Left lobe of liver (tissue), 2 donors: ENCODE measurements at regions not wholly inside any gene's neighbourhood (a gene's known extent, or its start where the extent isn't known, plus 50 kb on each side); places are given as distances from the start of the nearest gene placed in this dataset.

Source experiments
- ATAC-seq: fragments of 200-7000 bp; cut with Tn5 transposase; one replicate; pipeline ENCODE4 v1.9.1; 2020; ENCODE audit warnings: mild to moderate bottlenecking, moderate library complexity
- DNase-seq: peaks from one replicate; pipeline ENCODE4 v3.0.0-alpha.2; 2020; ENCODE audit warnings: low spot score
- donor health status: DM: no; HTN: no; CAD: no; lungs with moderate emphysema.
- donor health status: DM: no; HTN: yes; CAD: no.

DNA sequence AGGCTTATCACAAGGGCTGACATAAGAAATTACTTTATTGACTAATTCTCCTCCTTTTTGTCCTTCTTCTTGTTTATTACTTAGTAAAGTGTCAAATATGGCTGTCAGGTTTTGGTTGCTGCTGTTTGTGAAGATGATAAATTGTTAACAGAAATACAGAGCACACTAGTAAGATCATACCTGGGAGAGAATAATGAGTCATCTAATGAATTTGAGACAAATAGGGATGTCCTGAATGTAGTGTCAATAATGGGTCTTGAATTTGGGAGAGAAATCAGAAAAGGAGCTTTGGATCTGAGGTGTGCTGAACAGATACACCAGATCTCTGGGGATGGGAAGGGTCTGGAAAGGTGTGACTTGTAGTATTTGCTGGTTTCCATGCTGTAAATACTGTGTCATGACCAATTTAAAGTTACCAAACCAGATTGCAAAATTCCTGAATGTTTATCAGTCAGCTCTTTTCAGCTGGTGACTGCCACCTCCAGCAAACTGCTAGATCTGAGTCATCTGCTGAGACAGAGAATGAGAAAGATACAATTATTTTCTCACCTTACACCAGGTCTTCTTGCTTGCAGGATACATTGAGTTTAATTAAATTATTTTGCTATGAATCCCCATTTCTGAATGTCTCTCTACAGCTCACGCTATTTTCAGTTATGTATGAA, 76.7 kb upstream of the SATB1 start:
- DNase-seq (no peak), ATAC-seq (no peak)

DNA sequence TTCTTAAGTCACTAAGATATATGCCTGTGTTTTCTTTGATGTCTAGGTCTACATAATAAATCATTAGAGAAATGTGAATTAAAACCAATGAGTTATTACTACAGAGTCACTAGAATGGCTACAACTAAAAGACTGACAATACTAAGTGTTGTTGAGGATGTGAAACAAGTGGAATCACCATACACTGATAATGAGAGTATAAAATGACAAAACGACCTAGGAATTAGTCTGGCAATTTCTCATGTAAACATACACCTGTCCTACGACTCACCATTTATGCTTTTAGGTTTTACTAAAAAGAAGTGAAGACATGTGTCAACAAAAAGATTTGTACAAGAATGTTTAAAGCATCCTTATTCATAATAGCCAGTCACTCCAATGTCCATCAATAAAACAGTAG, 75.2 kb upstream of the SATB1 start:
- DNase-seq (no peak), ATAC-seq (no peak)

DNA sequence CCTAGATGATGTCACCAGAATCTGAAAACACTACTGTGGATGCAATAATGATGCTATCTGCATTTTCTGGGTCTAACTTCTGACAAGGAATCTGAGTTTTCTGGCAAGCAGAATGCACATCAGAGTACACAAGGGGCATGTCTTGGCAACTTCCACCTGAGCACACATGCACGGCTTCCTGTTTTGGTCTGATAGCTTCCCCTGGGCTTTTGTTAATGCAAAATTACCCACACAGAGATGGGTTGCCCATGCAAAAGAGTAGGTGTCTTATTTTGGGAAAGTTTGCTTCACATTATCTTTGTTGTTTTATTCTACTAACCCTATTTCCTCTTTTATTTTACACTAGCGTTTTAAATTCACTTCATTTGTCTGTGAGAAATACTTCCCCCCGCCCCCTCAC, 74.2 kb upstream of the SATB1 start:
- ATAC-seq = no peak
- no peak for DNase-seq

DNA sequence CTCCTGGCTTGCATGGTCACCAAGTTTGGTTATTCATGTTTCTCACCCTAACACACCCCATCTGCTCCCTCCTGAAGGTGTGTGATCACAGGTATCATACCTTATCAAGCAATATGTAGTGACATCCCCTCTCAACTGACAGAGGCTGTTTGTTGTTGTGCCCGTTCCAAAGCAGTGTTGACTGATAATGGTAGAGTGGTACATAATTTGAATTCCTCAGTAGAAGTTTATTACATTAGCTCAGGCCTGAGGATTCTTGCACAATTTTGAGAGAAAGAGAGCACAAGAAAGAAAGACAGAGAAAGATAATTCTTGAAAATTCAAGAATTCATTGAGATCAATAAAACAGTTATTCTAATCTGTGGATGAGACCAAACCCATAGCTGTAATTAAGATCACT, 69.1 kb upstream of the SATB1 start:
- no peak for ATAC-seq
- no peak for DNase-seq

DNA sequence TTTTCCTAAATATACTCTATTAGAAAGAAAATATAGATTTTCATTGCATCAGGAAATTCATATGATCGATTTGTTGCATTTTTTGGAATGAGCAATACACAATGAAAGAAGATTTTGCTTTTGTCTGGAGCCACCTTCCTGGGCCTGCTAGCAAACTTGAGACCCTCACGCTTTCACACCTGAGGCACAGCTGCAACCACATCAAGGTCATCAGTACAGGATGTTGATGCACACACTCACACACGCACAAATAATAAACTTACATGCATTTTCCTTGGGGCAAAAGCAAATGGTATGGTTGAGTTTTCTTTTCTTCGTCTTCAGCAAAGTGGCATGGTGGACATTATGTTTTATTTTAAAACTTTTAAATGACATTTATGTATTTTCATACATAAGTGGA, 64.8 kb upstream of the SATB1 start:
- ATAC-seq = no peak

DNA sequence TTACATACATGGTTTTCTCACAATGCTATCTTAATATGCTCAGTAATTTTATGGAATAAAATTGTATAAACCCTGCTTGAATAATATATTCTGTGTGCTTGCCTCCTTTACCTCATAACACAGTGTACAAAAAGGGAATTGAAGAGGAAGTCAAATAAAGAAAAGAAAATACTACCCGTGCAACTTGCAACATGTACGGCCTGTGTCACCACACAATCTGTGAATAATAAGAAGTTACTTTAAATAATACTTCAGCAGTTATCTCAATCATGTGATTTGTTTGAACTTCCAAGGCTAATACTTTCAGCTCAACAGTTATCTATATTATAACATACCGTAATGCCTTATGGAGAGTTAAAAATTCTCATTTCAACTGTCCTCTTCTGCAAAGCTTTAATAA, 58.1 kb upstream of the SATB1 start:
- no peak for DNase-seq
- ATAC-seq = no peak

More for the DNA sequence above, 64.8 kb upstream of the SATB1 start:
- DNase-seq = no peak

DNA sequence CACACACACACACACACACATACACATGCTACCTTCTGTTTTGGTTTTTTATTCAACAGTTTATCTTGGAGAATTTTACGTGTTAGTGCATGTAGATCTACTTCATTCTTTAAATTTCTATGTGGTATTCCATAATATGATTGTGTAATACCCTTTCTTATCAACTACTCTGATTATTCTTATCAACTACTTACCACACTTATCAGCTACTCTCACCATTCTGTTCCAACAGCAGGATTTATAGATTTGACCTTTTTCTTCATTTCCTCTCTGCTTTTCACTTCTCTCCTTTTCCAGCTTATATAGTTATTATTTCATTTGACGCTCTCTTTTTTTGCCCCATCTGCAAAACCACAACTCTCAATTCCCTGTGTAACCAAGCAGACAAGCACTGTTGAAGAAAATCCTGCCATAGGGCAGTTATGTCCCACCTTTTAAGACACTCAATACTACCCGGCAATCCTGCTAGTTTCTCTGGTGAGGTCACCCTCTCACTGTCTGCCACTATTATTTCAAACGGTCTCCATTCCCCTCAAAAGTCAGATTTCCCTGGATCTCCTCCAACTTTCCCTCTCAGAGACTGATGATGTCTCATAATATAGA, 56.9 kb upstream of the SATB1 start:
- no peak for DNase-seq
- no peak for ATAC-seq

DNA sequence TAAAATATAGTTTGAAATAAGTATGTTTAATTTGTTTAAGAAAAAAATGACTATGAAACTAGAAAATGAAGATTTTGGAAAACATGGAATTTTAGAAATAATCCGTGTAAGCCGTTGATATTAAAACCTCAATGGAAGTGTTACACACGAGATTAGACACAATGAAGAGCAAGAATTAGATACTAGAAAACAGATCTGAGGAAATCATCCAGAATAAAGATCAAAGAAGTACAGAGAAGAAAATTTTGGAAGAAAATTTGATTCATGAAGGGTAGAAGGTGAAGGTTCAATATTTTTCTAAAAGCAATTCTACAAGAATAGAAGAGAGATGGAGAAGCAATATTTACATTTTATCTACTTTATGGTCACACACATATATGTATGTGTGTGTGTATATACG, 52.5 kb upstream of the SATB1 start:
- ATAC-seq (no peak), DNase-seq (no peak)
